Mucosa of rectum (tissue), 2 donors: ENCODE measurements at regions not wholly inside any gene's neighbourhood (a gene's known extent, or its start where the extent isn't known, plus 50 kb on each side); places are given as distances from the start of the nearest gene placed in this dataset.
"Not testable (repeated sequence)": the region's sequence is repeated elsewhere in the genome, so short reads cannot be mapped to it uniquely, and the experiment has no call there.

Experiments used
- H3K27ac ChIP-seq, 2 donors: one replicate each; pipeline ENCODE4 v1.7.0; 2013; ENCODE audit warnings: inconsistent platforms in 2 of 2, low read depth in 2 of 2, low read length in 2 of 2
- H3K27me3 ChIP-seq, 2 donors: one replicate each; pipeline ENCODE4 v1.7.0; 2013; ENCODE audit warnings: low read length in 2 of 2; ENCODE audit not compliant: control insufficient read depth in 2 of 2, insufficient read depth in 2 of 2
- H3K36me3 ChIP-seq, 2 donors: one replicate each; pipeline ENCODE4 v1.7.0; 2013; ENCODE audit warnings: low read length in 2 of 2; ENCODE audit not compliant: control insufficient read depth in 2 of 2, insufficient read depth in 2 of 2
- H3K4me1 ChIP-seq, 2 donors: one replicate each; pipeline ENCODE4 v1.7.0; 2013; ENCODE audit warnings: low read length in 2 of 2, mild to moderate bottlenecking in 1 of 2; ENCODE audit not compliant: control insufficient read depth in 2 of 2, insufficient read depth in 2 of 2
- H3K4me3 ChIP-seq, 2 donors: one replicate each; pipeline ENCODE4 v1.7.0; 2013; ENCODE audit warnings: low read length in 2 of 2
- H3K9ac ChIP-seq, 2 donors: one replicate each; pipeline ENCODE4 v1.7.0; 2013; ENCODE audit warnings: low read length in 2 of 2, low read depth in 1 of 2, mild to moderate bottlenecking in 1 of 2
- H3K9me3 ChIP-seq, 2 donors: one replicate each; pipeline ENCODE4 v1.7.0; 2013; ENCODE audit warnings: low read length in 2 of 2; ENCODE audit not compliant: control insufficient read depth in 2 of 2
- donor health status: healthy.
- donor health status: Normal muscosa, but diverticular disease.

- not testable (repeated sequence) for H3K9ac ChIP-seq, H3K9me3 ChIP-seq, H3K4me3 ChIP-seq, H3K27ac ChIP-seq, H3K27me3 ChIP-seq, H3K4me1 ChIP-seq, H3K36me3 ChIP-seq
These were observed 303.3 kb upstream of the DPP6 start for GRCh38 chr7:153748885-153749284.

GRCh38 chr7:153765869-153766268, 286.3 kb upstream of the DPP6 start:
- not testable (repeated sequence) for H3K4me3 ChIP-seq, H3K9ac ChIP-seq, H3K27me3 ChIP-seq, H3K4me1 ChIP-seq, H3K27ac ChIP-seq, H3K36me3 ChIP-seq, H3K9me3 ChIP-seq

GRCh38 chr7:153766926-153767325, 285.3 kb upstream of the DPP6 start:
- not testable (repeated sequence) for H3K36me3 ChIP-seq, H3K27ac ChIP-seq, H3K4me1 ChIP-seq, H3K27me3 ChIP-seq, H3K9me3 ChIP-seq, H3K4me3 ChIP-seq, H3K9ac ChIP-seq

GRCh38 chr7:153772966-153773365, 279.2 kb upstream of the DPP6 start:
- no peak overlapping the region for H3K27ac ChIP-seq
- H3K4me3 ChIP-seq, result no peak overlapping the region
- H3K36me3 ChIP-seq, result no peaks in the 10 kb centered on the region
- H3K9ac ChIP-seq, result no peak overlapping the region
- H3K27me3 ChIP-seq, result no peaks in the 10 kb centered on the region
- H3K4me1 ChIP-seq, result no peaks in the 10 kb centered on the region
- H3K9me3 ChIP-seq, result no peaks in the 10 kb centered on the region

GRCh38 chr7:153776940-153777339, 275.3 kb upstream of the DPP6 start:
- H3K9ac ChIP-seq, result not testable (repeated sequence)

GRCh38 chr7:153797363-153797762, 254.8 kb upstream of the DPP6 start:
- not testable (repeated sequence) for H3K27ac ChIP-seq, H3K36me3 ChIP-seq, H3K9ac ChIP-seq, H3K4me1 ChIP-seq, H3K27me3 ChIP-seq, H3K9me3 ChIP-seq, H3K4me3 ChIP-seq

More at GRCh38 chr7:153776940-153777339, 275.3 kb upstream of the DPP6 start:
- H3K27me3 ChIP-seq, H3K4me1 ChIP-seq, H3K4me3 ChIP-seq, H3K9me3 ChIP-seq, H3K27ac ChIP-seq, H3K36me3 ChIP-seq: not testable (repeated sequence)

GRCh38 chr7:153808117-153808516, 244.1 kb upstream of the DPP6 start:
- no peak overlapping the region for H3K9ac ChIP-seq
- H3K27ac ChIP-seq, result no peak overlapping the region
- no peaks in the 10 kb centered on the region for H3K9me3 ChIP-seq
- no peaks in the 10 kb centered on the region for H3K27me3 ChIP-seq
- H3K4me1 ChIP-seq, result no peaks in the 10 kb centered on the region
- no peak overlapping the region for H3K4me3 ChIP-seq
- no peaks in the 10 kb centered on the region for H3K36me3 ChIP-seq

- H3K9me3 ChIP-seq, result peaks cover 0 to 2% of the 10 kb centered on the region in 2 donors
- no peaks in the 10 kb centered on the region for H3K36me3 ChIP-seq
- H3K9ac ChIP-seq, result no peak overlapping the region
- no peak overlapping the region for H3K4me3 ChIP-seq
- no peaks in the 10 kb centered on the region for H3K4me1 ChIP-seq
- no peaks in the 10 kb centered on the region for H3K27me3 ChIP-seq
- no peak overlapping the region for H3K27ac ChIP-seq
These were observed 222.7 kb upstream of the DPP6 start for GRCh38 chr7:153829525-153829924.

GRCh38 chr7:153832160-153832559, 220.0 kb upstream of the DPP6 start:
- no peaks in the 10 kb centered on the region for H3K4me1 ChIP-seq
- no peak overlapping the region for H3K4me3 ChIP-seq
- H3K9ac ChIP-seq, result no peak overlapping the region
- no peaks in the 10 kb centered on the region for H3K27me3 ChIP-seq
- H3K9me3 ChIP-seq, result peaks cover 0 to 2% of the 10 kb centered on the region in 2 donors
- H3K27ac ChIP-seq, result no peak overlapping the region
- H3K36me3 ChIP-seq, result no peaks in the 10 kb centered on the region

- Histone ChIP-seq H3K27me3 (no peaks in the 10 kb centered on the region), H3K36me3 (no peaks in the 10 kb centered on the region), H3K9me3 (peaks cover 0 to 2% of the 10 kb centered on the region in 2 donors), H3K9ac (no peak overlapping the region), H3K27ac (no peak overlapping the region), H3K4me3 (no peak overlapping the region), H3K4me1 (no peaks in the 10 kb centered on the region)
These were observed 217.1 kb upstream of the DPP6 start for GRCh38 chr7:153835103-153835502.

- H3K4me3 ChIP-seq, result no peak overlapping the region
- H3K27me3 ChIP-seq, result no peaks in the 10 kb centered on the region
- H3K27ac ChIP-seq, result no peak overlapping the region
- no peaks in the 10 kb centered on the region for H3K4me1 ChIP-seq
- H3K9me3 ChIP-seq, result peaks cover 0 to 2% of the 10 kb centered on the region in 2 donors
- no peak overlapping the region for H3K9ac ChIP-seq
- H3K36me3 ChIP-seq, result no peaks in the 10 kb centered on the region
These were observed 216.4 kb upstream of the DPP6 start for GRCh38 chr7:153835712-153836265.
